ENCODE measurements at regions not wholly inside any gene's neighbourhood (a gene's known extent, or its start where the extent isn't known, plus 50 kb on each side); places are given as distances from the start of the nearest gene placed in this dataset.

GRCh38 chr2:184041077-184041476 is 557.3 kb upstream of the ZNF804A start:
- FAIRE-seq (no peak), DNase-seq (ENCODE audit: low read depth, low spot score) (no peak)
- ChIA-PET POLR2A (no interaction called here), CTCF (no interaction called here)
- H4K20me1 ChIP-seq (replicated peaks; ENCODE audit: control insufficient read depth, extremely low read depth, insufficient read depth, low read length): no peaks in the 10 kb centered on the region
- H3K4me2 ChIP-seq (ENCODE audit: insufficient read depth, low read length): no peak overlapping the region
- H3K36me3 ChIP-seq (ENCODE audit: control insufficient read depth in 2 of 2, extremely low read depth in 1 of 2, insufficient read depth in 2 of 2, low read length in 2 of 2): no peaks in the 10 kb centered on the region
- no peaks in the 10 kb centered on the region for H3K4me1 ChIP-seq (ENCODE audit: control insufficient read depth, extremely low read depth, insufficient read depth, low read length)
- intact Hi-C loops (cut with micrococcal nuclease): no loop called here
- H3K27me3 ChIP-seq (ENCODE audit: control insufficient read depth in 2 of 2, insufficient read depth in 2 of 2, low read length in 2 of 2): no peaks in the 10 kb centered on the region
- H3K9me3 ChIP-seq (replicated peaks; ENCODE audit: control insufficient read depth, insufficient read depth, low read length): no peaks in the 10 kb centered on the region
- dilution Hi-C loops (cut with MboI; ENCODE audit: extremely low pct_ligation_motif_present, low sequenced_read_pairs): no loop called here
- no peak overlapping the region for H2AFZ ChIP-seq (ENCODE audit: low read depth, low read length)
- TF ChIP-seq POLR2A (IDR thresholded peaks at IDR 0.05; ENCODE audit: low read depth, low read length): no peak
- no peak for TF ChIP-seq EZH2 (IDR thresholded peaks at IDR 0.05; ENCODE audit: borderline replicate concordance, low read depth, low read length, severe bottlenecking)
- no peak for TF ChIP-seq MAX (IDR thresholded peaks at IDR 0.05; ENCODE audit: insufficient read depth, insufficient read length)
- TF ChIP-seq FOS (IDR thresholded peaks at IDR 0.05; ENCODE audit: borderline replicate concordance, insufficient read depth, low read length): no peak
- no peak for TF ChIP-seq JUN (IDR thresholded peaks at IDR 0.05; ENCODE audit: borderline replicate concordance, insufficient read depth, insufficient read length, low read depth)
- TF ChIP-seq CTCF (IDR thresholded peaks at IDR 0.05; ENCODE audit: extremely low read depth in 1 of 2, insufficient read depth in 1 of 2, low read depth in 1 of 2, low read length in 2 of 2): no peak
- TF ChIP-seq MYC (IDR thresholded peaks at IDR 0.05; ENCODE audit: low read depth, low read length): no peak
- H3K9ac ChIP-seq (replicated peaks; ENCODE audit: extremely low read depth, insufficient read depth, low read length): no peak overlapping the region
- H3K4me3 ChIP-seq (replicated peaks in 1 of 3; ENCODE audit: insufficient read depth in 1 of 3, low read depth in 1 of 3, low read length in 3 of 3): no peak overlapping the region
- no peaks in the 10 kb centered on the region for H3K79me2 ChIP-seq (ENCODE audit: control insufficient read depth, insufficient read depth, low read length)
- no peaks in the 10 kb centered on the region for H3K9me1 ChIP-seq (replicated peaks; ENCODE audit: control insufficient read depth, extremely low read depth, insufficient read depth, low read length)
- BruUV-seq (replicated peaks): no TSS peak
- H3K27ac ChIP-seq (ENCODE audit: insufficient read depth, low read depth, low read length): no peak overlapping the region

- H3K27me3 ChIP-seq (ENCODE audit: control insufficient read depth in 2 of 2, insufficient read depth in 2 of 2, low read length in 2 of 2): no peaks in the 10 kb centered on the region
- CTCF ChIA-PET: no interaction called here
- no peaks in the 10 kb centered on the region for H4K20me1 ChIP-seq (replicated peaks; ENCODE audit: control insufficient read depth, extremely low read depth, insufficient read depth, low read length)
- no peaks in the 10 kb centered on the region for H3K4me1 ChIP-seq (ENCODE audit: control insufficient read depth, extremely low read depth, insufficient read depth, low read length)
- H3K4me2 ChIP-seq (ENCODE audit: insufficient read depth, low read length): no peak overlapping the region
- H3K27ac ChIP-seq (ENCODE audit: insufficient read depth, low read depth, low read length): no peak overlapping the region
- intact Hi-C loops (cut with micrococcal nuclease): no loop called here
- no peaks in the 10 kb centered on the region for H3K79me2 ChIP-seq (ENCODE audit: control insufficient read depth, insufficient read depth, low read length)
- POLR2A ChIA-PET: no interaction called here
- DNase-seq (ENCODE audit: low read depth, low spot score) (no peak), FAIRE-seq (no peak)
- no peaks in the 10 kb centered on the region for H3K36me3 ChIP-seq (ENCODE audit: control insufficient read depth in 2 of 2, extremely low read depth in 1 of 2, insufficient read depth in 2 of 2, low read length in 2 of 2)
- no TSS peak for BruUV-seq (replicated peaks)
- no peaks in the 10 kb centered on the region for H3K9me1 ChIP-seq (replicated peaks; ENCODE audit: control insufficient read depth, extremely low read depth, insufficient read depth, low read length)
- no peak overlapping the region for H3K4me3 ChIP-seq (replicated peaks in 1 of 3; ENCODE audit: insufficient read depth in 1 of 3, low read depth in 1 of 3, low read length in 3 of 3)
- H3K9me3 ChIP-seq (replicated peaks; ENCODE audit: control insufficient read depth, insufficient read depth, low read length): no peaks in the 10 kb centered on the region
- TF ChIP-seq JUN (IDR thresholded peaks at IDR 0.05; ENCODE audit: borderline replicate concordance, insufficient read depth, insufficient read length, low read depth) (no peak), CTCF (IDR thresholded peaks at IDR 0.05; ENCODE audit: extremely low read depth in 1 of 2, insufficient read depth in 1 of 2, low read depth in 1 of 2, low read length in 2 of 2) (no peak), MAX (IDR thresholded peaks at IDR 0.05; ENCODE audit: insufficient read depth, insufficient read length) (no peak), GATA2 (IDR thresholded peaks at IDR 0.05; ENCODE audit: insufficient read depth, insufficient read length, low read depth, low read length) (no peak), MYC (IDR thresholded peaks at IDR 0.05; ENCODE audit: low read depth, low read length) (no peak), EZH2 (IDR thresholded peaks at IDR 0.05; ENCODE audit: borderline replicate concordance, low read depth, low read length, severe bottlenecking) (no peak), FOS (IDR thresholded peaks at IDR 0.05; ENCODE audit: borderline replicate concordance, insufficient read depth, low read length) (no peak), POLR2A (IDR thresholded peaks at IDR 0.05; ENCODE audit: low read depth, low read length) (no peak), POLR2AphosphoS5 (IDR thresholded peaks at IDR 0.05; ENCODE audit: insufficient read depth, low read depth, low read length) (no peak)
- no peak overlapping the region for H3K9ac ChIP-seq (replicated peaks; ENCODE audit: extremely low read depth, insufficient read depth, low read length)
- dilution Hi-C loops (cut with MboI; ENCODE audit: extremely low pct_ligation_motif_present, low sequenced_read_pairs): no loop called here
- no peak overlapping the region for H2AFZ ChIP-seq (ENCODE audit: low read depth, low read length)
Measured at GRCh38 chr2:184041777-184042176, 556.6 kb upstream of the ZNF804A start.

All from endothelial cell of umbilical vein (primary cell).